ENCODE measurements at regions not wholly inside any gene's neighbourhood (a gene's known extent, or its start where the extent isn't known, plus 50 kb on each side); places are given as distances from the start of the nearest gene placed in this dataset.

DNA sequence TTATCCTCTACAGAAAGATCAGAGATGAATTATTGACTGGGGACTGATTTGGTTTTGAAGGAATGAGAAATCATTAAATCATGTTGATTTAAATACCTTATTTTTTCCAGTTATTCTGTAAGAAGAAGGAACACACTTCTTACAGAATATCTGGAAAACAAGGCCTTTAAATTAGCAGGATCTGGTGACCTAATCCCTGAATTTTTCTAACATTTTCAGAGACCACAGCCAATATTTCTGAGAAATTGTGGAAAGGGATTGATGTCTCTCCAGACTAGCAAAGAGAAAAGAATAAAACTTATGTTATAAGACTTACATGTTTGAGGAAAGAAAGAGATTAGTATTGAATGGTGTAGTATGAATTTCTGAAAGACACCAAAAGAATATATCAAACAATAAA is 104.0 kb downstream of the KCNE4 start:
- TF ChIP-seq POLR2A (IDR thresholded peaks at IDR 0.05; ENCODE audit: low read depth, low read length) (no peak), FOS (IDR thresholded peaks at IDR 0.05; ENCODE audit: low read depth, low read length) (no peak), BHLHE40 (IDR thresholded peaks at IDR 0.05; ENCODE audit: low read depth, low read length) (no peak)
- TF ChIP-seq, protein P1, sequence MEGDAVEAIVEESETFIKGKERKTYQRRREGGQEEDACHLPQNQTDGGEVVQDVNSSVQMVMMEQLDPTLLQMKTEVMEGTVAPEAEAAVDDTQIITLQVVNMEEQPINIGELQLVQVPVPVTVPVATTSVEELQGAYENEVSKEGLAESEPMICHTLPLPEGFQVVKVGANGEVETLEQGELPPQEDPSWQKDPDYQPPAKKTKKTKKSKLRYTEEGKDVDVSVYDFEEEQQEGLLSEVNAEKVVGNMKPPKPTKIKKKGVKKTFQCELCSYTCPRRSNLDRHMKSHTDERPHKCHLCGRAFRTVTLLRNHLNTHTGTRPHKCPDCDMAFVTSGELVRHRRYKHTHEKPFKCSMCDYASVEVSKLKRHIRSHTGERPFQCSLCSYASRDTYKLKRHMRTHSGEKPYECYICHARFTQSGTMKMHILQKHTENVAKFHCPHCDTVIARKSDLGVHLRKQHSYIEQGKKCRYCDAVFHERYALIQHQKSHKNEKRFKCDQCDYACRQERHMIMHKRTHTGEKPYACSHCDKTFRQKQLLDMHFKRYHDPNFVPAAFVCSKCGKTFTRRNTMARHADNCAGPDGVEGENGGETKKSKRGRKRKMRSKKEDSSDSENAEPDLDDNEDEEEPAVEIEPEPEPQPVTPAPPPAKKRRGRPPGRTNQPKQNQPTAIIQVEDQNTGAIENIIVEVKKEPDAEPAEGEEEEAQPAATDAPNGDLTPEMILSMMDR (conservative IDR thresholded peaks at IDR 0.05; ENCODE audit: low read depth, low read length): no peak

Measured in IMR-90 (cell line).